DMS114 treated with DMSO at 0.1 percent for 48 hours (cell line): ENCODE measurements at regions not wholly inside any gene's neighbourhood (a gene's known extent, or its start where the extent isn't known, plus 50 kb on each side); places are given as distances from the start of the nearest gene placed in this dataset.
A peak's percentile ranks its signal among the peaks of the same experiment; 100 is the strongest.

Experiments
- DNase-seq: peaks from one replicate; lab custom pipeline; 2025; ENCODE audit not compliant: unreplicated experiment; lab: John Stamatoyannopoulos, UW

DNA sequence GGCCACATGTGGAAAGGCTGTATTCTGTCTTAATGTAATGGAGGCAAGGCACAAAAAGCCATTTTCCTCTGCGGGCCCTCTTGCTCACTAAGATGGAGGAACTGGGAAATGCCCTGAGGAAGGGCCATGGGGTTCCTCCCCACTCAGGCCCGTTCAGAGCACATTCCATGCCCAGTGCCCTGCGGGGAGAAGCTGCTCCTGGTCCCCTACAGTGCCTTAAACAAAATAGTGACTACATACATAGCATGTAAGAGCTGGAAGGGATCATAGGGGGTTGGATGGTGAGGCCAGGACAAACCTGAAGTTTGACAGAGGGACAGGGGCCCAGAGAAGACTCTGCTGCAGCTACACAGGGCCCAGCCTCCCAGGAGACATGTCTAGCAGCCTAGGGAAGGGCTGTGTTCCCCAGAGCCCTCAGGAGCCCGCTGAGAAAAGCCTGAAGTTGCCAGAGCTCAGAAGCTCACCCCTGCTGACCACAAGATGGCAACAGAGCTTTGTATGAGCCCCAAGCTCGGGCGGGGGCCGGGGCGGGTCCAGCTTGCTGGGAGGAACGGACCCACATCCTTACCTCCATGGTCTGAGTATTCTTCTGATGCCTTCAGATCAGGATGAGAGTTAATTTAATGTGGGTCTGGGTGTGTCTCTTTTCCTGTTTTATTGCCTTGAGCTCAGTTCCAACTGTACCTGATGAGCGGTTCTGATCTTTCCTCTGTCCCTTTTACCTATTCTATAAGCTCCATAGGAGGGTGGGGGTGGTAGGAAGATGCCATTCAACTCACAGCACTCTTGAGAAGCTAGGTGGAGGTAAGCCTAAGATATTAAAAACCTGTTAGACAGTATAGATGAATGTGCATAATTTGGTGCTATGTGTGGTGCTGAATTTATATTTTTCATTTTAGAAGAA, 242.9 kb downstream of the CDC5L start:
- peak; percentile 67 for DNase-seq

DNA sequence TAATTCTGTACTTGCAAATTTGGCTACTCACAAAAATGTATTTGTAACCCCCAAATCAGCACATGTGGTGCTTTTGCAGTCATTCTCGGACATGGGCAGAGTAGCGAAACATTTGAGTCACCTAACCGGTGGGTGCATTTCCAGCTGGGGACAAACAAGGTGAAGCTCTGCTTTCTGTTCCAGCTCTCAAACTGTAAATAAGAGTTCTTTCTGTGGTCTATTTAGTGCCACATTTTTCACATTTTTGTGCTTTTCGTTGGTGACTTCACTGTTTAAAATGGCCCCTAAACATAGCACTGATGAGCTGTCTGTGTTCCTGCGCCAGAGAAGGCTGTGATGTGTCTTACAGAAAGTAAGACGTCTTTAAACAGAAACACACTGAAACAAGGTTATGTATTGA, 244.5 kb downstream of the CDC5L start:
- no peak for DNase-seq

DNA sequence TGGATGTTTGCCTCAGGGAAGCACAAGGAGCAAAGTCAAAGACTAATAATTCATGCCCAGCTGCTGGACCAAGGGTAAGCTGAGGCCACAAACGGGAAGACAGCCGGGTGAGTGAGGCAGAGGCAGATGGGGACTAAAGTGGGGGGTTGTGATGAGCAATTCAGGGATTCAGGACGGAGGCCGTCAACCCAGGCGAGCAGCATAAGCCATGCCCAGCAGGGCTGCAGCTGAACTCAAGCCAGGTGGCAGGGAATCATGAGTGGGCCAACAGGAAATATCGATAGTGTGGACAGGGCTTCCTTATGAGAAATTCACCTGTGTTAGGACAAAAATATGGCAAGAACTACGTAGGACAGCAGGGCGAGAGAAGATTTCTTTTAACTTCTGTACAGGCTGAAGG, 246.8 kb downstream of the CDC5L start:
- DNase-seq: no peak

DNA sequence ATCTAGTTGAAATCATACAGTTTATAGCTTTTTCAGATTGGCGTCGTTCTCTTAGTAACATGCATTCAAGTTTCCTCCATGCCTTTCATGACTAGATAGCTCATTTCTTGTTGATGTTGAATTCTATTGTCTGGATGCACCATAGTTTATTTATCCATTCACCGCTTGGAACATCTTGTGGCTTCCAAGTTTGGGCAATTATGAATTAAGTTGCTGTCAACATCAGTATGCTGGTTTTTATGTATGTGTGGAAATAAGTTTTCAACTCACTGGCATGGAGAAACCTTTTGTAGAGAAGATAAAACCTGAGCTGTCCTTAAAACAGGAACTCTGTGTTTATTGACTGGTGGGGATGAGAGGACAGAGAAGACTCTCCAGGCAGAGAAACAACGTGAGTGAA, 248.0 kb downstream of the CDC5L start:
- DNase-seq: no peak

DNA sequence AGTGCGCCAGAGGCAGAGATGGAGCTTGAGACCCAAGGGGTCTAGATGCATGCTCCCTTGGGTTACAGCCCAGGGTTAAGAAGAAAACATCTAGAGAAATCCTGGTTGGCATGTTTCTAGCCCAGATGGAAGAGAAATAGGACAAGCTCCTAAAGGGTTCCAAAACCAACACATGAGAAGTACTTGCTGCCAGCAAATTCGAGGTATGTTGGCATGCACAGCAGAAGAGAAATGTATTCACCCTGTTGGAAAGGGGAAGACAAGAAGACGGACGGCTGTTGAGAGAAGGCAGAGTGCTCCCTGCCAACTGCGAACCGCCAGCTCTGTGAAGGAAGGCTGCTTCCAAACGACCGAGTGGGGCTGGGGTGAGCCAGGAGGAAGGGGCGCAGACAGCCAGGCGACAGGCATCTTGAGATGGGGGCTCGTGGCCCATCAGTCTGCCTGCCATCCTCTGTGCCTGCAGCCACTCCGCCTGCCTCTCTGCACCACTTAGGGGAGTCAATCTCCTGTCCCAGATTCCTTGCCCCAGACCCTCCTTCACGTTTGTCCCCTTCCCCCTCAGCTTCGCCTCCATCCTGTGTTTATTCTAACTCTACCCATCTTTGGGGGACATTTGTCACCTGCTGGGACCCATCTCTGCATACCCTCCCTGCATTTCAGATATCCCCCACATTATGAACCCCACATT, 249.2 kb downstream of the CDC5L start:
- DNase-seq: no peak

DNA sequence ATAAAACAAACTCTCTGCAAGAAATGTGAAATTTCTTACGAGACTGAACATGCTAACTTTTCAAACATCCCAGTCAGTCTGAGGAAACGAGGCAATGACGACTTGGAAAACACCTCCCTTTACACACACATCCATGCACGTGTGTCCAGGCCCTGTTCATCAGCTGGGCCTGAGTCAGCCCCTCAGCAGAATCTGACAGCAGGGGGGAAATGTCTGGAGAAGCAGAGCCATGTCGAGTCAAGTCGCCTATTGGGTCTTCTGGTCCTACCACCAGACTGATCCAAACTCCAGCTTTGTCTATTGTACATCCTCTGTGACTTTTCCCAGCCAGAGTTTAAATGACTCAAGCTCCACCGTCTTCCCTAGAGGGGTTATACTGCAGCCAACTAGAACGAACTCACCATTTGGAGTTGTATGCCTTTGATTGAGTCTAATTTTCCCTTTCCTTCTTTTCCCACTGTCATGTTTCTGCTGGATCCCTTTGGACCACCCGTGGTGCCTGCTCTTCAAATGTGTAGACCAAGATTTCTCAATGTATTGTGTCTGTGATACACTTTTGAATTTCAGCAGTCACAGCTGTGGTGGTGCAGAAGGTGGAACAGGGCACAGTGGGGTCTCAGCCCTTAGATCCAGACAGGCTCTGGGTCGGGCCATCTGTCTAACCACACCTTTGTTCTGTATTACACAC, 254.0 kb downstream of the CDC5L start:
- DNase-seq: no peak

DNA sequence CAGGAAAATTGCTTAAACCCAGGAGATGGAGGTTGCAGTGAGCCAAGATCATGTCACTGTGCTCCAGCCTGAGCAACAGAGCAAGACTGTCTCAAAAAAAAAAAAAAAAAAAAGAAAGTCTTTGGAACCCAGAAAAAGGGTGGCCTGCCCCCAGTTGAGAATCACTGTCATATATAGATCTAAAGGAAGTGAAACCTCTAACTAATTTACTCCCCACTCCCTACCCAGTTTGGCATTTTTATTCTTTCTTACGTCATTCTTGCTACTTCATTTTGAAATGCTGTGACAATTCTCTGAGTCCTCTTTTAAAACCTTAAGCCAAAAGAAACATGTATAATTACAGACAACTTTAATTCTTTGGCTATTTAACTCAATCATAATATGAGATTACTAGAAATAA, 254.8 kb downstream of the CDC5L start:
- no peak for DNase-seq

DNA sequence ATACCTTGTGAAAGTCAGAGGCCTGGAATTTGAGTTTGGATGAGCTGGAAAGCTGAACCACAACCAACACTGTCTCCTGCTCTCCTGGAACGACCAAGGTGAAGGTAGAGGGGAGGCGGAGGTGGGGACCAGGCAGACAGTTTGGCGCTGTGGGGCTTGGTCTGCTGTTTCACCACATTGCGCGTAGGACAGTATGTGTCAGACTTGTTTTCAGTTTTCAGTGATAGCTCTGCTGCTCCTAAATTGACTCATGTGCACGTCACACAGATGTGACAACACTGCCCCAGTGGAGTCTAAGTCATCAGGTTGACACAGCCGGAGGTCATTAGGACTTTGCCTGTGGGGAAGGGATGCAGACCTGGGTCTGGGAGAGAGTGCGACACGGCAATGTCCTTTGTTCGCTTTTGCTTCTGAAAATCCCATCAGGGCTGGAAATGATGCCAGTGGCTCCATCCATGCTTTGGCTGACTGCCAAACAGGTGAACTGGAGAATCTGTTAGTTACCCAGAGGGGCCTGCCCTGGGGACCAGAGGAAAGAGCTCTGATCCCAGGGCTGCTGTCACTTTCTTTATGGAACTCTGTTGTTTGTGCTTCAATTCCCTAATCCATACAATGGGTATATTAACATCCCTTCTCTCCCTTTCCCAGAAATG, 255.5 kb downstream of the CDC5L start:
- no peak for DNase-seq

DNA sequence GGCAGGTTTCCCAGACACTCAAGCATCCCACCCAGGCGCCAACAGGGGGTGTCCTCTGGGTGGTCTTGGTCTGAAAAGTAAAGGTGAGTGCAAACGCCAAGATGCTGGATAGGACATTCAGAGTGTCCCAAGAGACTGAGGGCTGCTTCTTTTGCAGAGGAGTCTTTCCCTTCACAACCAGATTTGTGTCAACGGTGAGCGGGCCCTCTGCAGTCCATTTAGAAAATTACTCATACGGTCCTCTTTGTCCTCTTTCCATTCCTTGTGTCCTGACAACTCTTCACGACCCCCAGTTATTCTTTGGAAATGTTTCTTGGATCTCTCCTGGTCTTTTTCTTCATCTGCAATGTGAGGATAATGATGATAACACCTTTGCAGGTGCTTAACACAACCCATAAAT, 257.8 kb downstream of the CDC5L start:
- DNase-seq: peak; percentile 15

DNA sequence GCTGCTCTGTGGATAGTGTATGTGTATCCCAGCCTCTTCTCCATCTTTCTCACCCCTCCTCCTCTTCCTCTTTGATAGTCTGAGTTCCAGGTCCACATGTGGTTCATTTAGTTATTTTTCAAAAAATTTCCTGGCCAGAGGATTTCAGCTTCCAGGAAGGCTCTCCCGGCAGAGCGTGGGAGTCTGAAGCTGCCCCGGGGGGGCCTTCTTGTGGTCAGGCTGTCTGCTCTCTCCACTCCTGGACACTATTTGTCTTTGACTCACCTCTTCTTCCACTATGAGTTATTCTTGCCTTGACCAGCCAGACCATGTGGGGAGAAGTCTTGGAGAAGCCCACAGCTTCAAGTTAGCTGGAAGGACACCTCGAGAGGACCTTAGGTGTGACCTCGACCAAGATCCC, 258.8 kb downstream of the CDC5L start:
- DNase-seq: no peak

DNA sequence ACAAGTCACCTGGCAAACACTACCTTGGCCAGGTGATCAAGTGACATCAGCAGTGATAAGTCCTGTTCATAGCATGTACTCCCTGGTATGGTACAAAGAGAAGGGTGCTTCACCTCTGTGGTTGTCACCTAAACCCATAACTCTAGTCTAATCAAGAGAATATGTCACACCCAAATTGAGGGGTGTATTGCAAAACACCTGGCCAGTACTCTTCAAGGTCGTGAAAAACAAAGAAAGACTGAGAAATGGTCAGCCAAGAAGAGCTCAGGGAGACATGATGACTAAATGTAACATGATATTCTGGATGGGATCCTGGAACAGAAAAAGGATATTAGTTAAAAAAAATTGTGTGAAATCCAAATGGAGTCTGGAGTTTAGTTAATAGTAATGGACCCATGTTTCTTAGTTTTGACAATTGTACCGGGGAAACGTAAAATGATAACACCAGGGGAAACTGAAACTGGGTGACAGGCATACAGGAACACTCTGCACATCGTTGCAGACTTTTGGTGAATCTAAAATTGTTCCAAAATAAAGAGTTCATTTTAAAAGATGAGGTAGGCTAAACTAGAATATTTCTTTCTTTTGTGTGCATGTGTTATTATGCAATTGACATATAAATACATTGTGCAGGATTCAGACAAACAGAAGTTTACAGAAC, 262.0 kb downstream of the CDC5L start:
- DNase-seq: no peak

DNA sequence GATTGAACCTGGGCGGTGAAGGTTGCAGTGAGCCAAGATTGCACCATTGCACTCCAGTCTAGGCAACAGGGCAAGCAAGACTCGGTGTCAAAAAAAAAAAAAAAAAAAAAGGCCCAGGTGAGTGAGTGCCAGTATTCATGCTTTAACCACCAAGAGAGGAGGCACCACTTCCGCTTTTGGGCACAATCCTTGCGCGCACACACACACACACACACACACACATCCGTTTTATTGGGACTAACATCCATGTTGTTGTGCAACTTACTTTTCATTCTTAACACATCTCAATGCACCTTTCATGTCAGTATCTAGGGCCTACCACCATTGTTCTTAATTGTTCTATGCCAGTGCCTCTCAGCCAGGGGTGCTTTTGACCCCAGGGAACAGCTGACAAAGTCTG, 263.0 kb downstream of the CDC5L start:
- no peak for DNase-seq

DNA sequence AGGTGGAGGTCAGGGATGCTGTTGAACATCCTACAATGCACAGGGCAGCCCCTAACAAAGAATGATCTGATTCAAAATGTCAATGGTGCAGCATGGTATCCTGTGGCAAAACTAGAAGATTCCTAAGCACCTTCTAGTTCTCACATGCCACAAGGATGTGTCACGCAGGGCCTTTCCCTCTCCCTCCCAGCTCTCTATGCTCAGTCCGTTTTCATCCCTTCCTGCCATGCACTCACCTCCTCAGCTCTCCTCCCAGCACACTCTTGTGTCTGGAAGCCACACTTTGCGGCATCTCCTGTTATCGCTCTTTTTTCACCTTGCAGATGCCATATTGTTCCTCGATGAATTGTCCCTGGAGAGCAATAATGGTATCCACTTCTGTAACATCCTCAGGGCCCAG, 263.4 kb downstream of the CDC5L start:
- no peak for DNase-seq

DNA sequence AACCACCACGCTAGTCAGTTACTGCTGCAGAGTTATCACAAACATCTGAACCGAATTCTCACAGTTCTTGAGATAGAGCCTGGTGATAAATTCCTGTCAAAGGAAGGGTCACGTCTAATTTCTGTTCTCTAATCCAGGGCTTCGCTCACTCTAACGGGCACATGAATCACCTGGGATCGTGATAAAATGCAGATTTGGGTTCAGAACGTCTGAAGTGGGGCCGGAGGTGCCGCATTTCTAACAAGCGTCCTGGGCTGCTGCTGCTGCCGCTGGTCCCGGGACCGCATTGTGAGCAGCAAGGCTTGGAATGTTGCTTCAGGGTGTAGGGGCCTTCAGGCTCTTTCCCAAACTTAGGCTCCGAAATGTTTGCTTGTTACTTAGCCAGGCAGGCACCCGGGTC, 264.1 kb downstream of the CDC5L start:
- no peak for DNase-seq

DNA sequence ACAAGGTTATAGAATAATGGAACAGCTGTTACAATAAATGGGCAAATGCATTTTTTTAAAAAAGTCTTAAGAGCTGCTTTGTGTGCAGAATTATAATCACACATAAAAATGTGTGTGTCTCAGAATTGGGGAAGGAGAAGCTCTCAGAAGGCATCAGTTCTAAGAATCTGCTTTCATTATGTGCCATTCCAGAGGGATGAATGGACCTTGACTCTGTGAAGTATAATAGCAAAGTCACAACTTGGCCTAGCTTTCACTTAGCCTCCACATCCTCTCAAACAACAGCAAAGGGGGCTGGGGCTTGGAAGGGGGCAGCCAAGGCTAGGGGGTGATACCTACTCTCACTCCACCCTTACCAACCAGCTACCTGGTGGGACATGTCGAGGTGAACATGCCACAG, 265.0 kb downstream of the CDC5L start:
- DNase-seq: no peak

DNA sequence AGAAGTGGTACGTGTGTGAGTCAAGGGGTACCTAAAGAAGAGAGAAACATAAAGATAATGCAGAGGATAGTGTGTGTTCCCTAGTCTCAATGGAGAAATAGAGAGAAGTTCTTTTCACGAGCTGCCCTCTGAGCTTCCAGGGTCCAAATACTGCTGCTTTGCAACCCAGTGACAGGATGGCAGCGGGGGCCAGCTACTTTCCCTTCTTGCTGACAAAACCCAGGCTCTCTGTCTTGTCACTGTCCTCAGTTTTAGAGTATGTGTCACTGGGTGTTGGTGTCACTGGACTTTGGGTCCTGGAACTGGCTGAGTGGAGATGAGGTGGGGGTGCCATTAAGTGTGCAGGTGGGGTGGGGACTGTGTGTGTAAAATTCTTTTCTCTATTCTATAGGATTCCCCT, 265.6 kb downstream of the CDC5L start:
- DNase-seq: no peak

DNA sequence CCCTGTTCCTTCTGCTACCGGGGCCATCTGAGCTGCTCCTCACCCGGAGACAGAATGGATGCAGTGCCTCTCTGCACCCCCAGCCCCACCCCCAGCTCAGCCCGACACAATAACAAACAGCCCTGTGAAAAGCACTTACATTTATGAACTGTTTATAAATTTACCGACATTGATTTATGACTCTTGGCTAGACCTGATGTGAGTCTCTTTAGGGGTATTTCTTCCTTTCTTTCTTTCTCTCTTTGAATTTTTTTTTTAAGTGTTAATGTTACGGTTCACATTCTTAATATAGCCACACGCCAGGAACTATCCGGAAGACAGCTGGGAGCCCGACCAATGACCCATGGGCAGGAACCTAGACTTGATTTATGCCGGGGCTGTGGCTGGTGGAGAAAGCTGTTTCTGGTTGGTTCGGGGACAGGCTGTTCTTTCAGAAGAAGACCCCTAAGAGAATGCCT, 266.3 kb downstream of the CDC5L start:
- no peak for DNase-seq

DNA sequence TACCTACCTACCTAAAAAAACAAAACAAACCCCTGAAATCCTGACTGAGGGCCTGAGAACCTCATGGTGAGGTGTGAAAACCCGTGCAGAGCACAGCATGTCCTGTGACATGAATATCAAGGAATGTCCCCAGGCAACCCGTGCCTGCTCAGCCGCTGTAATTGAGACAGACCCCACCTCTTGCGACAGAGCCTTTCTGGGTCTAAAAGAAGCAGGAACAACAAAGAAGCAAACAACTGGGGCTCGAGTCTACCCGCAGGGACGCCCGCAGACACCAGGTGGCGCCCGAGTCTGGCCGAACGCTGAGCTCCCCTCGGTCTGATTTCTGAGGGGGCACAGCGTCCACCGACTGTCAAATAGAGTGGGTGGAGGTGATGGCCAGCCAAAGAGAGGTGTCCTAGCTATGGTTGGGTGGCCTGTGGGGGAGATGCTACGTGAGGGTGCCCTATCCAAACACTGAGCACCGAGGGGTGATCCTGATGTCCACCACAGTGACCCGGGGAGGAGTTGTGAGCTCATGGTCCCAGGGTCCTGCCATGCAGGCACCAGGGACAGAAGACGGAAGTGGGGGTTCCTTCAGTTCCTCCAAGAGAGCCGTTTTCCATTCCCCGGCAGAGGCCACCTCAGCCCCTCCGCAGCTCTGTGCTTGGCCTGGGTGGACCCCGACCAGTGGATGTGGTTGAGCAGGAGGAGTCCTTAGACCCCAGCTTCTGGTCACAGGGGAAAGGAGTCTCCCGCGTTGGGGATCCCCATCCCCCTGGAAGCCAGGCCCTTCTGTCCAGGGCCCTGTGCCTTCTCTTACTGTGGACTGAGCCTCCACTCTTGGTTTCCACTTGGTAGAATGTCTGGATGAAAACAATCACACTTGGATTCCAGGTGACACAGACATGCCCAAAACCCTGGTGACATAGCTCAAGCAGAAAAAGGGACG, 268.2 kb downstream of the CDC5L start:
- peak; percentile 64 for DNase-seq

DNA sequence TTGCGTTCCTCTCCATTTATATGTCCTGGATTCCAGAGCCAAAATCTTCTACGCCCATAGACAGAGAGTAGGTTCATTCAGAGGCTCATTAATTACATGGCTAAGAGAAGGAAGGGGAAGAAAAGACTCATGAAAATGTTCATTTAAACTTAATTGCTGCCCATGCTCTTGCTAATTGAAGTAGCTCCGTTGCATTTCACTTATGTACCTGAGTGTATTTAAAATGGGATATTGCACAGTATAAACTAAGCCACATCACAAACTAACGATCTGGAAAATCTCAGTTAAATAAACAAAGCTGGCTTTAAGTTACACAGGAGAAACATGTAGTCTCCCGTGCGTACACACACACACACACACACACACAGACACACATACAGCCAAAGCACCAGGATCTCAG, 269.2 kb downstream of the CDC5L start:
- DNase-seq: no peak
